T-helper 17 cell (primary cell): ENCODE measurements at regions not wholly inside any gene's neighbourhood (a gene's known extent, or its start where the extent isn't known, plus 50 kb on each side); places are given as distances from the start of the nearest gene placed in this dataset.

Experiments used
- ATAC-seq: fragments of 150-1000 bp; cut with Tn5 transposase; 2 replicates; pipeline ENCODE4 v1.10.0; 2021; ENCODE audit warnings: mild to moderate bottlenecking, moderate library complexity
- DNase-seq, 3 donors: peaks; one replicate each; pipeline versions ENCODE4 v3.0.0 to v3.0.0-alpha.2; 2020 to 2021
- H3K9me3 ChIP-seq: one replicate; pipeline ENCODE4 v1.7.0; 2013; ENCODE audit warnings: low read length, mild to moderate bottlenecking; ENCODE audit not compliant: control insufficient read depth, poor library complexity, severe bottlenecking
- H3K27ac Mint-ChIP-seq: one replicate; pipeline ENCODE4 v1.8.0; 2022; ENCODE audit warnings: mild to moderate bottlenecking, moderate library complexity, mixed read lengths
- H3K27me3 Mint-ChIP-seq: one replicate; pipeline ENCODE4 v1.8.0; 2022; ENCODE audit warnings: mixed read lengths
- H3K36me3 Mint-ChIP-seq: one replicate; pipeline ENCODE4 v1.8.0; 2022; ENCODE audit warnings: low read depth, mixed read lengths
- H3K4me1 Mint-ChIP-seq: one replicate; pipeline ENCODE4 v1.8.0; 2022; ENCODE audit warnings: mild to moderate bottlenecking, mixed read lengths
- H3K4me3 Mint-ChIP-seq: one replicate; pipeline ENCODE4 v1.8.0; 2022; ENCODE audit warnings: mild to moderate bottlenecking, moderate library complexity, mixed read lengths

DNA sequence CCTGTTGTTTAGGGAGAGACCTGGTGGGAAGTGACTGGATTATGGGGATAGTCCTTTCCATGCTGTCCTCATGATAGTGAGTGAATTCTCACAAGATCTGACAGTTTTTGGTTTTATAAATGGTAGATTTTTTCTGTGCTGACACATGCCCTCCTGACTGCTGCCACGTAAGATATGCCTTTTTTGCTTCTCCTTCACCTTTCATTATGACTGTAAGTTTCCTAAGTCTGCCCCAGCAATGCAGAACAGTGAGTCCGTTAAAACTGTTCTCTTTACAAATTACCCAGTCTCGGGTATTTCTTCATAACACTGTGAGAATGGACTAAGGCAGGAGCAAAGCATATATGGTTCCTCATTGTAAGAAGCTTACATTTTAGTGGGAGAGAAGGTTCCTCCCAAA is 1727.2 kb downstream of the NCAM2 start:
- H3K27ac Mint-ChIP-seq: no peak overlapping the region
- no peak for ATAC-seq

DNA sequence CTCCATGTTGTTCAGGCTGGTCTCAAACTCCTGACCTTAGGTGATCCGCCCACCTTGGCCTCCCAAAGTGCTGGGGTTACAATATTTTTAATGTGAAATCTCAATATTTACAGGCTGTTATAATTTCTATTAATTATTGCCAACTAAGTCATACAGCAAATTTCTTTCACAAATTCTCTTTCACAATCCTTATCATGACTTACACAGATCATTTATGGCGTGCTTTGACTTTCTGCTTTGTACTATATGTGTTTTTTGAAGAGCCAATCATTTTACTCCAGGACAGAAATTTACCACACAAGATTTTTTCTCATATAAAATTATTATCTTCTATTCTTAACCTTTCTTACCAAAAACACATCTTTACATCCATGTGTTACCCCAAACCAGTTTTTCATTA is 1729.9 kb downstream of the NCAM2 start:
- no peaks in the 10 kb centered on the region for H3K4me1 Mint-ChIP-seq
- peaks cover 3% of the 10 kb centered on the region for H3K9me3 ChIP-seq
- H3K36me3 Mint-ChIP-seq: no peaks in the 10 kb centered on the region
- H3K27ac Mint-ChIP-seq: no peak overlapping the region
- no peak for ATAC-seq
- DNase-seq: no peak
- H3K4me3 Mint-ChIP-seq: no peak overlapping the region
- H3K27me3 Mint-ChIP-seq: no peaks in the 10 kb centered on the region

More for the DNA sequence above, 1727.2 kb downstream of the NCAM2 start:
- H3K4me1 Mint-ChIP-seq: no peaks in the 10 kb centered on the region
- H3K4me3 Mint-ChIP-seq: no peak overlapping the region
- H3K36me3 Mint-ChIP-seq: no peaks in the 10 kb centered on the region
- peaks cover 3% of the 10 kb centered on the region for H3K9me3 ChIP-seq
- H3K27me3 Mint-ChIP-seq: no peaks in the 10 kb centered on the region
- no peak for DNase-seq

DNA sequence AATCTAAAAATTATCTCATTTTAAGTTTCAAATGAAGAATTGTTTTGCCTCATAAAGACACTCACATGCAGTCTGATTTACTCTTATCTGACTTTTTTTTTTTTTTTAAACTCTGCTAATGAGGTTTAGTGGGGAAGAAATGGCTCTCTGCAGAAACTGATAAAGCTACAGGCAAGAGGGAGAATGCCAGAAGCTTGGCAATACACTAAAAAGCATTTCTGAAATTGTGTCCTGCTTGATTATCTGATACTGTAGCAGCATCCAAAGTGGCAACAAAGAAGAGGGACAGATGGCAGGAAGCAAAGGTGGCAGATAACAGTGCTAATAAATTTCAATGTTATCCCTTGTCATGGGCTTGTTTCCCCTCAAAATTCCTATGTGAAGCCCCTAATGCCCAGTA is 1744.9 kb downstream of the NCAM2 start:
- H3K4me3 Mint-ChIP-seq: no peak overlapping the region
- H3K9me3 ChIP-seq: no peaks in the 10 kb centered on the region
- ATAC-seq (no peak), DNase-seq (no peak)
- H3K27me3 Mint-ChIP-seq: no peaks in the 10 kb centered on the region
- no peaks in the 10 kb centered on the region for H3K36me3 Mint-ChIP-seq
- H3K27ac Mint-ChIP-seq: no peak overlapping the region
- H3K4me1 Mint-ChIP-seq: no peaks in the 10 kb centered on the region

DNA sequence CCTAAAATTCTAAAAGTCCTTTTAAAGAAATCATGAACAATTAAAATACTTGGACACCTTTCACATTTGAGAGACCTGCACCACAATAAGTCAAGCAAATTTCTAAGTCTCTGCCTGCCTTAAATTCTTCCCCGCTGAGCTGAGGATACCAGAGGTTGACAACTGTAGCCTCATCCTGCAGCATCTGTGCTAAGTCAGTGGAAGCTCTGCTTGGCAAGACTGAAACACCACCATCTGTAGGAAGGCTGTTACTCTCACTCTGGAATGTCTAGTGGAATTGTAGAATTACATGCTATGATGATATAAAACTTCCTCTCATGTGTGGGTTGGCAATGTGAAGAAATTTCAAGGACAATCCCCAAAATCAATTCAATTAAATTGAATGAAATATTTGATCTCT is 1756.5 kb downstream of the NCAM2 start:
- H3K4me1 Mint-ChIP-seq: no peaks in the 10 kb centered on the region
- no peak for ATAC-seq
- no peak overlapping the region for H3K27ac Mint-ChIP-seq
- H3K9me3 ChIP-seq: no peaks in the 10 kb centered on the region
- no peak for DNase-seq
- no peaks in the 10 kb centered on the region for H3K36me3 Mint-ChIP-seq
- no peaks in the 10 kb centered on the region for H3K27me3 Mint-ChIP-seq
- H3K4me3 Mint-ChIP-seq: no peak overlapping the region

DNA sequence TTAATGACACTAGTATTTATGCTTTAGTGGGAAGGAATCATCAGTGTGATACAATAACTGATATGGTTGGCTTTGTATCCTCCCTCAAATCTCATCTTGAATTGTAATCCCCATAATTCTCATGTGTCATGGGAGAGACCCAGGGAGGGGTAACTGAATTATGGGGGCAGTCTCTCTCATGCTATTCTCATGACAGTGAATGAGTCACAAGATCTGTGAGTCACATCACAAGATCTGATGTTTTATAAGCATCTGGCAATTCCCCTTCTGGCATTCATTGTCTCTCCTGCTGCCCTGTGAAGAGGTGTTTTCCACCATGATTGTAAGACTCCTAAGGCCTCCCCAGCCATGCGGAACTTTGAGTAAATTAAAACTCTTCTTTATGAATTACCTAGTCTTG is 1760.3 kb downstream of the NCAM2 start:
- H3K4me1 Mint-ChIP-seq: no peaks in the 10 kb centered on the region

DNA sequence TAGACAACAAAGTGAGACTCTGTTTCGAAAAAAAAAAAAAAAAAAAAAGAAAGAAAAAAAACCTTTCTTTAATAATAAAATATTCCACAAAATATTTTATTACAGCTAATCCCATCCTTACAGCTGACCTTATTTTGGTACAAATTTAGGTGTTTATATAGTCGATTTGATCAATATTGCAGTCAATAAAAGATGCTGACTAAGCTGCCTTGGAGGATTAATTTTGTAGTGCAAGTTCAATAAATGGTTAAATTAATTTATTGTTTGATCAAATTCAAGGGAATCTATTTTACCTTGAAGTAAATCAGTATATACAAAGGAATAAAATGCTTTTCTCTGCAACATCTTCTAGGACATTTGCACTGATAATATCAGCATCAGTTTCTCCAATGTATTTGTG is 1764.3 kb downstream of the NCAM2 start:
- no peak overlapping the region for H3K27ac Mint-ChIP-seq
- no peaks in the 10 kb centered on the region for H3K36me3 Mint-ChIP-seq
- no peaks in the 10 kb centered on the region for H3K9me3 ChIP-seq
- H3K4me1 Mint-ChIP-seq: no peaks in the 10 kb centered on the region
- no peak for DNase-seq
- no peak for ATAC-seq
- no peak overlapping the region for H3K4me3 Mint-ChIP-seq
- H3K27me3 Mint-ChIP-seq: no peaks in the 10 kb centered on the region

More for the DNA sequence above, 1760.3 kb downstream of the NCAM2 start:
- H3K4me3 Mint-ChIP-seq: no peak overlapping the region
- DNase-seq (no peak), ATAC-seq (no peak)
- no peak overlapping the region for H3K27ac Mint-ChIP-seq
- H3K27me3 Mint-ChIP-seq: no peaks in the 10 kb centered on the region
- no peaks in the 10 kb centered on the region for H3K9me3 ChIP-seq
- H3K36me3 Mint-ChIP-seq: no peaks in the 10 kb centered on the region

DNA sequence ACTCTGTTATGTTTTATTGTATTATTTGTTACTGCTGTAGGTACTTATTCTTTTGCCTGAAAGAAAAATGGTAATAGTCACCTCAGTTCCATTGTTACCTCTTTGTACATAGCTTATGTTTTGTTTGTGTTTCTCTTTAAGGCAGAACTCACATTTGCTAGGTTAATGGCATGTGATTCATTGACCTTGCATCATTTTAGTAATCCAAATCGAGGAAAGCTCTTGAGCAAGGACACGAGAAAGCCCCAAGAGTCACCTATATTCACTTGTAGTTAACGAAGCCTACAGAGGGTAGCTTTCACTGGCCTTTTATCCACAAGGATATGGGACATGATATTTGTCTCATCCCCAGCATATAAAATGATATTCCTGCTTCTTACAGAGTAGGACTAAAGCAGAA is 1765.2 kb downstream of the NCAM2 start:
- Mint-ChIP-seq H3K4me3 (no peak overlapping the region), H3K27ac (no peak overlapping the region), H3K27me3 (no peaks in the 10 kb centered on the region), H3K4me1 (no peaks in the 10 kb centered on the region), H3K36me3 (no peaks in the 10 kb centered on the region)
- DNase-seq (no peak), ATAC-seq (no peak)
- H3K9me3 ChIP-seq: no peaks in the 10 kb centered on the region

DNA sequence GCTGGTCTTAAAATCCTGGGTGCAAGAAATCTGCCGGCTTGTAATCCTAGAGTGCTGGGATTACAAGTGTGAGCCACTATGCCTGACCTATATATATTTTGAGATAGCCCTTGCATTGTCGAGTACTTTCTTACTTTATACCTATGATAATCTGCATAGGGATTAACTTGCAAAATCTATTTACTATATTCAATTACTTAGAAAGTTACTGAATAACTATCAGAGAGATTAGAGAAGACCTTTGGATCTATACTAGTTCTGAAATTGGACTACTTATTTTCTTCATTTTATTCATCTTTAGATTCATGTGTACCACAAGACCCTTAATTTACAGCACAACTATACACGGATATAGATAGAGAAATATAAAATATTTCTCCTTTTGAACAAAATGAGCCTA is 1766.0 kb downstream of the NCAM2 start:
- H3K27ac Mint-ChIP-seq: no peak overlapping the region
- no peak for DNase-seq
- no peaks in the 10 kb centered on the region for H3K36me3 Mint-ChIP-seq
- H3K27me3 Mint-ChIP-seq: no peaks in the 10 kb centered on the region
- H3K4me3 Mint-ChIP-seq: no peak overlapping the region
- no peak for ATAC-seq
- no peaks in the 10 kb centered on the region for H3K9me3 ChIP-seq
- no peaks in the 10 kb centered on the region for H3K4me1 Mint-ChIP-seq

DNA sequence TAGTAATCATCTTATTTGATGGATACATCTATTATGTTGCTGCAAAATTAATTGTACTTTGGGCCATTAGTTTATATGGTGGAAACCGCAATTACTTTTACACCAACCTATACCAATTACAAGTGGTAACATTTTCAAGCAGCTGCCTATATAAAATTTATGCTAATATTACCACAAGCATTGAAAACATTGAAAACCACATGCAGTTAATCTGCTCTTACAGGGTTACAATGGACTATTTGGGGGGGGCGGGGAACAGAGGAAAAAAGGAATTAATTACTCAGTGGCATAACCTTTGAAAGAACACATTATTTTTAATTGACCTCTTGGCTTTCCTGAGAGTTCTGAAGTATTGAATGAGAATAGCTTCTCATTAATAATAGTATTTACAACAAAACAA is 1793.2 kb downstream of the NCAM2 start:
- Mint-ChIP-seq H3K4me3 (no peak overlapping the region), H3K4me1 (peaks cover 2% of the 10 kb centered on the region), H3K27me3 (peaks cover 4% of the 10 kb centered on the region), H3K27ac (no peak overlapping the region), H3K36me3 (no peaks in the 10 kb centered on the region)
- ATAC-seq (no peak), DNase-seq (no peak)
- H3K9me3 ChIP-seq: no peaks in the 10 kb centered on the region

DNA sequence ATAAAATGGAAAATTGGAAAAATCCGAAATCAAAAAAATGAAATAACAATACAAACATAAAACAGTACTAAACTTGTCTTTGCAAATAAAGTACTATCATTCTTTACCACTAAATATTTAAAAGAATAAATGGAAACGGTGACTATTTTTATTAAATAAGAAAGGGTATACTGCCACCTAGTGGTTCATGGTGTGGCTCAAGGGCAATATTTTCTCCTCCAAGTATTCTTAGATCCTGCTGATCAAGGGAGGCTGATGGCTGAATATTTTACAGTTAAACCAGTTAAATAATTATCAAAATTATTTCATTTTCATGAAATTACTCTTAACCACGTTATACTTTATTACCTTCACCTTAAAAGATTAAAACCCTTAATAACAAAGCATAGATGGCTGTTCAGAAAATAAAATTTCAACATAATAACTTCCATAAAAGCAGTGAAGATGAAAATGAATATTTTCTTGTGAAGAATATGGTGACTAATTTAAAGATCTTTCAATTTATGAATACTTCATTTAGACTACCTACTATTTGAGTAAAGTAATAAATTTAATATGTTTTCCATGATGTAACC is 1793.9 kb downstream of the NCAM2 start:
- no peak for DNase-seq
- Mint-ChIP-seq H3K27me3 (no peaks in the 10 kb centered on the region), H3K4me3 (no peak overlapping the region), H3K36me3 (no peaks in the 10 kb centered on the region), H3K4me1 (peaks cover 2% of the 10 kb centered on the region), H3K27ac (no peak overlapping the region)
- no peak for ATAC-seq
- no peaks in the 10 kb centered on the region for H3K9me3 ChIP-seq

DNA sequence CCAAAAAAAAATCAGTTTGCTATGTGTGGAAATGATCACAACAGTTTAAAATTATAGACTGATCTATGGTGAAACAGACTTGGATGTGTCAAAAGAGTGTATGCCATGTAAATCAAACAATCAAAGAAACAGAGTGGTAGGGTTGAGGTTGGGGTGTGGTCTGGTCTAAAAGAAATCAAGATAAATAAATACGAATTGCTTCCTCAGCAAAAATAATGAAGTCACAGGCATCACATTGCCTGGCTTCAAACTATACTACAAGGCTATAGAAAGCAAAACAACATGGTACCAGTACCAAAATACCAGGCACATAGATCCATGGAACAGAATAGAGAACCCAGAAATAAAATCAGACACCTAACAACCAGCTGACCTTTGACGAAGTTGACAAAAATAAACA is 1796.9 kb downstream of the NCAM2 start:
- Mint-ChIP-seq H3K4me3 (no peak overlapping the region), H3K27me3 (no peaks in the 10 kb centered on the region), H3K36me3 (no peaks in the 10 kb centered on the region), H3K27ac (no peak overlapping the region), H3K4me1 (no peaks in the 10 kb centered on the region)
- DNase-seq: no peak
- ATAC-seq: no peak
- H3K9me3 ChIP-seq: no peaks in the 10 kb centered on the region

DNA sequence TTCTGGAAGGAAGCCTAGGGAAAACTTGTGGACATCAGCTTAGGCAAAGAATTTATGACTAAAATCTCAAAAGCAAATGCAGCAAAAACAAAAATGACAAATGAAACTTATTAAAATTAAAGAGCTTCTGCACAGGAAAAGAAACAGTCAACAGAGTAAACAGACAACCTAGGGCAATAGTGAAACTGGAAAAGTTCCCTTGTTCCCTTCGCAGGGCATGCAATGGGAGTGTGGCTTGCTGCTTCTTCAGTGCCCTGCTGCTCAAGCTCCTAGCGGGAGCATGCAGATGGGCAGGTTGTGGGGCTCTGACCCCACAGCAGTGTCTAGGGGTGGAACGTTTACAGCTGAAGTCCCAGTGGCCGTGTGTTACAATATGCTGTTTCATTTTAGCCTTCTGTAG is 1797.4 kb downstream of the NCAM2 start:
- Mint-ChIP-seq H3K4me1 (no peaks in the 10 kb centered on the region), H3K27me3 (no peaks in the 10 kb centered on the region), H3K36me3 (no peaks in the 10 kb centered on the region), H3K4me3 (no peak overlapping the region), H3K27ac (no peak overlapping the region)
- ATAC-seq (no peak), DNase-seq (no peak)
- H3K9me3 ChIP-seq: no peaks in the 10 kb centered on the region

DNA sequence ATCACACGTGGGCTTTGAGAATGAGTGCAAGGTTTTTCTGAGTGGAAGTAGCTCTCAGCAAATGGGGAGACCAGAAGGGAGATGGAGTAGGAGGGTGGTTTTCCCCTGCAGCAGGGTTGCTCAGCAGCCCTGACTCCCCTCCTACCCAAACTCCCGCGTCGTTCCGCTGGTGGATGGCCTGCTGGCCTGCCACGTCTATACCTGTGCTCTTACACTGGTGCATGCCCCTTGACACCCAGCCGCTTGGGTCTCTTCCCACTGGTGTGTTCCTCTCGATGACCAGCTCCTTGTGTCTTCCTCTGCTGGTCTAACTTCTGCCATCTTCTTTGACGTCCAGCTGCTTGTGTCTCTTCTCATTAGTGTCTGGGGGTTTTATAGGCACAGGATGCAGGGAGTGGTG is 1797.9 kb downstream of the NCAM2 start:
- H3K9me3 ChIP-seq: no peaks in the 10 kb centered on the region
- no peak for DNase-seq
- H3K4me1 Mint-ChIP-seq: no peaks in the 10 kb centered on the region
- no peak overlapping the region for H3K4me3 Mint-ChIP-seq
- no peak overlapping the region for H3K27ac Mint-ChIP-seq
- ATAC-seq: no peak
- no peaks in the 10 kb centered on the region for H3K36me3 Mint-ChIP-seq
- H3K27me3 Mint-ChIP-seq: no peaks in the 10 kb centered on the region

DNA sequence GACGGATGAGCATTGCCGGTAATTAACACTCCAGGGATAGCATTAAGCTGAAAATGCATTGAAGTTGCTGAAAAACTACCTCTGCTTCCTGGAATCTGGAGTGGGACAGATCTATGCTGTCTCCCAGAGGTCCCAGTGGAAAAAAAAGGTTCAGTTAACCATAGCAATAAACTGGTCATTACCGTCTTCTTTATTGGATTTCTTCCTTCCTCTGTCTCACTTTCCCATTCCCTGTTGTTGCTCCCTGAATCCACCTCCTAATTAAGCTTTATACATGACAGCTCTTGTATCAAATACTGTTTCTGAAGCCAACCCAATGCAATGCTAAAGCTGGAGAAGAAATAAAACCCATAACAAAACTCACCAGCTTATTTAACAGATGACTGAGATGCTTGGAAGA is 1805.9 kb downstream of the NCAM2 start:
- no peaks in the 10 kb centered on the region for H3K36me3 Mint-ChIP-seq
- no peaks in the 10 kb centered on the region for H3K27me3 Mint-ChIP-seq
- no peaks in the 10 kb centered on the region for H3K9me3 ChIP-seq
- ATAC-seq: no peak
- no peak overlapping the region for H3K27ac Mint-ChIP-seq
- no peak overlapping the region for H3K4me3 Mint-ChIP-seq
- no peaks in the 10 kb centered on the region for H3K4me1 Mint-ChIP-seq
- DNase-seq: no peak
